ENCODE measurements at regions not wholly inside any gene's neighbourhood (a gene's known extent, or its start where the extent isn't known, plus 50 kb on each side); places are given as distances from the start of the nearest gene placed in this dataset.

GRCh38 chr2:55759271-55759921, 65.8 kb upstream of the PNPT1 start:
- Histone ChIP-seq H3K27me3 (ENCODE audit: control insufficient read depth in 5 of 5, insufficient read depth in 4 of 5, low read length in 5 of 5) (no peaks in the 10 kb centered on the region), H3K4me1 (ENCODE audit: control insufficient read depth in 5 of 5, insufficient read depth in 5 of 5, low read length in 5 of 5) (peaks cover 0 to 24% (median 9%) of the 10 kb centered on the region in 5 donors), H3K9me3 (ENCODE audit: control insufficient read depth in 5 of 5, low read length in 5 of 5) (no peaks in the 10 kb centered on the region), H3K36me3 (ENCODE audit: control insufficient read depth in 5 of 5, insufficient read depth in 5 of 5, low read length in 5 of 5) (no peaks in the 10 kb centered on the region), H3K9ac (ENCODE audit: low read length in 5 of 5) (no peak overlapping the region), H3K27ac (ENCODE audit: low read depth, low read length) (no peak overlapping the region), H3K4me3 (ENCODE audit: low read depth in 1 of 5, low read length in 5 of 5) (no peak overlapping the region)

GRCh38 chr2:55751966-55752365, 58.3 kb upstream of the PNPT1 start:
- H3K4me3 ChIP-seq (ENCODE audit: low read depth in 1 of 5, low read length in 5 of 5) = no peak overlapping the region
- H3K9ac ChIP-seq (ENCODE audit: low read length in 5 of 5) = no peak overlapping the region
- H3K36me3 ChIP-seq (ENCODE audit: control insufficient read depth in 5 of 5, insufficient read depth in 5 of 5, low read length in 5 of 5) = no peaks in the 10 kb centered on the region
- no peaks in the 10 kb centered on the region for H3K27me3 ChIP-seq (ENCODE audit: control insufficient read depth in 5 of 5, insufficient read depth in 4 of 5, low read length in 5 of 5)
- H3K4me1 ChIP-seq (ENCODE audit: control insufficient read depth in 5 of 5, insufficient read depth in 5 of 5, low read length in 5 of 5) = no peaks in the 10 kb centered on the region
- H3K27ac ChIP-seq (ENCODE audit: low read depth, low read length) = no peak overlapping the region
- H3K9me3 ChIP-seq (ENCODE audit: control insufficient read depth in 5 of 5, low read length in 5 of 5) = peaks cover 0 to 4% (median 0%) of the 10 kb centered on the region in 5 donors

- no peaks in the 10 kb centered on the region for H3K9me3 ChIP-seq (ENCODE audit: control insufficient read depth in 5 of 5, low read length in 5 of 5)
- H3K4me3 ChIP-seq (ENCODE audit: low read depth in 1 of 5, low read length in 5 of 5) = no peak overlapping the region
- H3K36me3 ChIP-seq (ENCODE audit: control insufficient read depth in 5 of 5, insufficient read depth in 5 of 5, low read length in 5 of 5) = no peaks in the 10 kb centered on the region
- H3K4me1 ChIP-seq (ENCODE audit: control insufficient read depth in 5 of 5, insufficient read depth in 5 of 5, low read length in 5 of 5) = no peaks in the 10 kb centered on the region
- no peak overlapping the region for H3K27ac ChIP-seq (ENCODE audit: low read depth, low read length)
- no peak overlapping the region for H3K9ac ChIP-seq (ENCODE audit: low read length in 5 of 5)
- no peaks in the 10 kb centered on the region for H3K27me3 ChIP-seq (ENCODE audit: control insufficient read depth in 5 of 5, insufficient read depth in 4 of 5, low read length in 5 of 5)
Measured at GRCh38 chr2:55743583-55743982, 49.9 kb upstream of the PNPT1 start.

Measured in subcutaneous abdominal adipose tissue (tissue), 5 donors.